ENCODE measurements at regions not wholly inside any gene's neighbourhood (a gene's known extent, or its start where the extent isn't known, plus 50 kb on each side); places are given as distances from the start of the nearest gene placed in this dataset.

DNA sequence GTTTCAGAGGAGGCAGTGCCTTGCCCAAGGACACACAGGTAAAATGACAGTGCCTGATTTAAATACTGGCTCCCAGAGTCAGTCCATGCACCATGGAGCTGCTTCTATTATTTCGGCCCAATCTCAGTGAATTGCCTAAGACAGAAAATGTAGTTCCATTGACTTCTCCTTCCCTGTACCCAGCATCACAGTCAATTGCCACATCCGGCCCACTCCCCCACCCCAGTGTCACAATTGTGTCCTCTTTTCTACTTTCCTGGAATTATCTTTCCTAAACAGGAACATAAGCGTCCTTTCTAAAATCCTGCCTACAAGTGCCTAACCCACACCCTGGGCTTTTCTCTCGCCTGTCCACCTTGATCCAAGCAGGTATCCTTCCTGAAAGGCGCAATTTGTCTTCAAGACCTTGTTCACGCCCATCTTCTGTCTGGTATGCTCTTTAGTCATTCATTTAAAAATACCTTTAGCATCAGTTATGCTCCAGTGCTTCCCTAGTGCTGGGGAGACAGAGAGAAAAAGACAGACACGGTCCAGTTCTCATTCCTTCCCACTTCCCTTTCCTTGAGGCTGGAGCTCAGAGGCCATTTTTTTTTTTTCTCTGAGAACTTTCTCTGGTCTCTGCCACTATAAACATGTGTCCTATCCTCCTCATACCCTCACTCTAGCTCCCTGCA is 411.4 kb downstream of the LIG4 start:
- TF ChIP-seq, protein P1, sequence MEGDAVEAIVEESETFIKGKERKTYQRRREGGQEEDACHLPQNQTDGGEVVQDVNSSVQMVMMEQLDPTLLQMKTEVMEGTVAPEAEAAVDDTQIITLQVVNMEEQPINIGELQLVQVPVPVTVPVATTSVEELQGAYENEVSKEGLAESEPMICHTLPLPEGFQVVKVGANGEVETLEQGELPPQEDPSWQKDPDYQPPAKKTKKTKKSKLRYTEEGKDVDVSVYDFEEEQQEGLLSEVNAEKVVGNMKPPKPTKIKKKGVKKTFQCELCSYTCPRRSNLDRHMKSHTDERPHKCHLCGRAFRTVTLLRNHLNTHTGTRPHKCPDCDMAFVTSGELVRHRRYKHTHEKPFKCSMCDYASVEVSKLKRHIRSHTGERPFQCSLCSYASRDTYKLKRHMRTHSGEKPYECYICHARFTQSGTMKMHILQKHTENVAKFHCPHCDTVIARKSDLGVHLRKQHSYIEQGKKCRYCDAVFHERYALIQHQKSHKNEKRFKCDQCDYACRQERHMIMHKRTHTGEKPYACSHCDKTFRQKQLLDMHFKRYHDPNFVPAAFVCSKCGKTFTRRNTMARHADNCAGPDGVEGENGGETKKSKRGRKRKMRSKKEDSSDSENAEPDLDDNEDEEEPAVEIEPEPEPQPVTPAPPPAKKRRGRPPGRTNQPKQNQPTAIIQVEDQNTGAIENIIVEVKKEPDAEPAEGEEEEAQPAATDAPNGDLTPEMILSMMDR (IDR thresholded peaks at IDR 0.05; ENCODE audit: insufficient read depth, low read length, poor library complexity, severe bottlenecking) = no peak
- TF ChIP-seq EZH2phosphoT487 (conservative IDR thresholded peaks at IDR 0.05; ENCODE audit: low read length) = no peak

All from SU-DHL-6 (cell line).